ENCODE measurements at regions not wholly inside any gene's neighbourhood (a gene's known extent, or its start where the extent isn't known, plus 50 kb on each side); places are given as distances from the start of the nearest gene placed in this dataset.

DNA sequence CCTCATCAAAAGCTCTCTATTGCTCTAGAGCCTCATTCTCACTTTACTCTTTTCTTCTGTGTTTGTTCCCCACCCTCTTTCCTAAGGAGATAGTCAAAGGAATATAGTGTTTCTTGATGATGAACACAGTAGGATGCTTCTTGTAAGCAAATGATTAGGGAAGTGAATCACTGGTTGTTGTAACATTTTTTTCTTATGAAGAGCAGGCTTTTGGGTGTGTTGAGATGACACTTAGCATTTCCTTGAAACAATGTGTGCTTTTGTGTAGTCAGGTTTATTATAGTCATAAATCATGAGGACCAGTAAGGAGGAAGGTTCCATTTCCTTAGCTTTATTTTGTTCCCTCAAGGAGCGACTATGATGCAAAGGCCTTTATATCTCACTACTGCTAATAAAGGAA, 1991.3 kb upstream of the C9orf72 start:
- TF ChIP-seq, protein P1, sequence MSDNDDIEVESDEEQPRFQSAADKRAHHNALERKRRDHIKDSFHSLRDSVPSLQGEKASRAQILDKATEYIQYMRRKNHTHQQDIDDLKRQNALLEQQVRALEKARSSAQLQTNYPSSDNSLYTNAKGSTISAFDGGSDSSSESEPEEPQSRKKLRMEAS (IDR thresholded peaks at IDR 0.05; ENCODE audit: insufficient read depth, insufficient read length): no peak
- TF ChIP-seq JUN (IDR thresholded peaks at IDR 0.05; ENCODE audit: borderline replicate concordance, insufficient read depth, insufficient read length, low read depth) (no peak), POLR2AphosphoS5 (IDR thresholded peaks at IDR 0.05; ENCODE audit: insufficient read depth, low read depth, low read length) (no peak)
- ChIA-PET CTCF (no interaction called here), POLR2A (no interaction called here)
- no peak overlapping the region for H3K4me3 ChIP-seq (replicated peaks in 1 of 3; ENCODE audit: insufficient read depth in 1 of 3, low read depth in 1 of 3, low read length in 3 of 3)
- no peaks in the 10 kb centered on the region for H3K27me3 ChIP-seq (ENCODE audit: control insufficient read depth in 2 of 2, insufficient read depth in 2 of 2, low read length in 2 of 2)
- dilution Hi-C loops (cut with MboI; ENCODE audit: extremely low pct_ligation_motif_present, low sequenced_read_pairs) (no loop called here), intact Hi-C loops (cut with micrococcal nuclease) (no loop called here)
- H3K79me2 ChIP-seq (ENCODE audit: control insufficient read depth, insufficient read depth, low read length): no peaks in the 10 kb centered on the region
- H3K9ac ChIP-seq (replicated peaks; ENCODE audit: extremely low read depth, insufficient read depth, low read length): no peak overlapping the region
- H3K36me3 ChIP-seq (ENCODE audit: control insufficient read depth in 2 of 2, extremely low read depth in 1 of 2, insufficient read depth in 2 of 2, low read length in 2 of 2): no peaks in the 10 kb centered on the region
- no peak overlapping the region for H3K4me2 ChIP-seq (ENCODE audit: insufficient read depth, low read length)
- no TSS peak for BruUV-seq (replicated peaks)
- no peaks in the 10 kb centered on the region for H3K9me1 ChIP-seq (replicated peaks; ENCODE audit: control insufficient read depth, extremely low read depth, insufficient read depth, low read length)
- no peak overlapping the region for H2AFZ ChIP-seq (ENCODE audit: low read depth, low read length)
- no peaks in the 10 kb centered on the region for H4K20me1 ChIP-seq (replicated peaks; ENCODE audit: control insufficient read depth, extremely low read depth, insufficient read depth, low read length)
- FAIRE-seq (no peak), DNase-seq (ENCODE audit: low read depth, low spot score) (no peak)
- H3K4me1 ChIP-seq (ENCODE audit: control insufficient read depth, extremely low read depth, insufficient read depth, low read length): no peaks in the 10 kb centered on the region
- peaks cover 3% of the 10 kb centered on the region for H3K9me3 ChIP-seq (replicated peaks; ENCODE audit: control insufficient read depth, insufficient read depth, low read length)
- H3K27ac ChIP-seq (ENCODE audit: insufficient read depth, low read depth, low read length): no peak overlapping the region

DNA sequence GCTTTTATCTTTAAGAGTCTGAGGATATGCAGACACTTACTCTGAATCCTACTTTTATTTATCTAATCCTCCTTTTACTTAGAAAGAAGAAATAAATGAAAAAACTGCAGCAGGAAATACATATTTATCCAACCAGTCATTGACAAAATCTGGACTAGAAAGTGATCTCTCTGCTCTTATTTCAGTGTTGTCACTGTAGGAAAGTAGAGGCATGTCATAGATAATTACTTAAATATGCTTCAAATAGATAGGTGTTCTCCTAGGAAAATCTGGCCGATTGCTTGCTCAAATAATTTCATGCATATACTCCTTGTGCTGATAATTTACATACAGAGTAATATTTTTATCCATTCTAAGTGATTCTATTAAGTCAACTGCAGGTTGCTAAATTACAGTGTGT, 2001.9 kb upstream of the C9orf72 start:
- Histone ChIP-seq H3K4me2 (ENCODE audit: insufficient read depth, low read length) (no peak overlapping the region), H3K27ac (ENCODE audit: insufficient read depth, low read depth, low read length) (no peak overlapping the region), H2AFZ (ENCODE audit: low read depth, low read length) (no peak overlapping the region), H3K4me3 (replicated peaks in 1 of 3; ENCODE audit: insufficient read depth in 1 of 3, low read depth in 1 of 3, low read length in 3 of 3) (no peak overlapping the region), H3K36me3 (ENCODE audit: control insufficient read depth in 2 of 2, extremely low read depth in 1 of 2, insufficient read depth in 2 of 2, low read length in 2 of 2) (no peaks in the 10 kb centered on the region), H3K27me3 (ENCODE audit: control insufficient read depth in 2 of 2, insufficient read depth in 2 of 2, low read length in 2 of 2) (no peaks in the 10 kb centered on the region), H3K9me1 (replicated peaks; ENCODE audit: control insufficient read depth, extremely low read depth, insufficient read depth, low read length) (no peaks in the 10 kb centered on the region), H3K4me1 (ENCODE audit: control insufficient read depth, extremely low read depth, insufficient read depth, low read length) (no peaks in the 10 kb centered on the region), H3K9me3 (replicated peaks; ENCODE audit: control insufficient read depth, insufficient read depth, low read length) (no peaks in the 10 kb centered on the region), H3K79me2 (ENCODE audit: control insufficient read depth, insufficient read depth, low read length) (no peaks in the 10 kb centered on the region), H4K20me1 (replicated peaks; ENCODE audit: control insufficient read depth, extremely low read depth, insufficient read depth, low read length) (no peaks in the 10 kb centered on the region), H3K9ac (replicated peaks; ENCODE audit: extremely low read depth, insufficient read depth, low read length) (no peak overlapping the region)
- DNase-seq (ENCODE audit: low read depth, low spot score): no peak
- ChIA-PET POLR2A (no interaction called here), CTCF (no interaction called here)
- no peak for FAIRE-seq
- TF ChIP-seq, protein P1 (IDR thresholded peaks at IDR 0.05; ENCODE audit: insufficient read depth, insufficient read length): no peak
- TF ChIP-seq FOS (IDR thresholded peaks at IDR 0.05; ENCODE audit: borderline replicate concordance, insufficient read depth, low read length): no peak
- TF ChIP-seq GATA2 (IDR thresholded peaks at IDR 0.05; ENCODE audit: insufficient read depth, insufficient read length, low read depth, low read length): no peak
- no peak for TF ChIP-seq POLR2A (IDR thresholded peaks at IDR 0.05; ENCODE audit: low read depth, low read length)
- TF ChIP-seq, protein P2, sequence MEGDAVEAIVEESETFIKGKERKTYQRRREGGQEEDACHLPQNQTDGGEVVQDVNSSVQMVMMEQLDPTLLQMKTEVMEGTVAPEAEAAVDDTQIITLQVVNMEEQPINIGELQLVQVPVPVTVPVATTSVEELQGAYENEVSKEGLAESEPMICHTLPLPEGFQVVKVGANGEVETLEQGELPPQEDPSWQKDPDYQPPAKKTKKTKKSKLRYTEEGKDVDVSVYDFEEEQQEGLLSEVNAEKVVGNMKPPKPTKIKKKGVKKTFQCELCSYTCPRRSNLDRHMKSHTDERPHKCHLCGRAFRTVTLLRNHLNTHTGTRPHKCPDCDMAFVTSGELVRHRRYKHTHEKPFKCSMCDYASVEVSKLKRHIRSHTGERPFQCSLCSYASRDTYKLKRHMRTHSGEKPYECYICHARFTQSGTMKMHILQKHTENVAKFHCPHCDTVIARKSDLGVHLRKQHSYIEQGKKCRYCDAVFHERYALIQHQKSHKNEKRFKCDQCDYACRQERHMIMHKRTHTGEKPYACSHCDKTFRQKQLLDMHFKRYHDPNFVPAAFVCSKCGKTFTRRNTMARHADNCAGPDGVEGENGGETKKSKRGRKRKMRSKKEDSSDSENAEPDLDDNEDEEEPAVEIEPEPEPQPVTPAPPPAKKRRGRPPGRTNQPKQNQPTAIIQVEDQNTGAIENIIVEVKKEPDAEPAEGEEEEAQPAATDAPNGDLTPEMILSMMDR (IDR thresholded peaks at IDR 0.05; ENCODE audit: extremely low read depth in 1 of 2, insufficient read depth in 1 of 2, low read depth in 1 of 2, low read length in 2 of 2): no peak
- TF ChIP-seq POLR2AphosphoS5 (IDR thresholded peaks at IDR 0.05; ENCODE audit: insufficient read depth, low read depth, low read length): no peak
- no peak for TF ChIP-seq MYC (IDR thresholded peaks at IDR 0.05; ENCODE audit: low read depth, low read length)
- no peak for TF ChIP-seq JUN (IDR thresholded peaks at IDR 0.05; ENCODE audit: borderline replicate concordance, insufficient read depth, insufficient read length, low read depth)
- no peak for TF ChIP-seq EZH2 (IDR thresholded peaks at IDR 0.05; ENCODE audit: borderline replicate concordance, low read depth, low read length, severe bottlenecking)
- dilution Hi-C loops (cut with MboI; ENCODE audit: extremely low pct_ligation_motif_present, low sequenced_read_pairs) (no loop called here), intact Hi-C loops (cut with micrococcal nuclease) (no loop called here)
- BruUV-seq (replicated peaks): no TSS peak
